GM12872 (cell line): ENCODE measurements at regions not wholly inside any gene's neighbourhood (a gene's known extent, or its start where the extent isn't known, plus 50 kb on each side); places are given as distances from the start of the nearest gene placed in this dataset.

Experiments
- CTCF ChIP-seq: IDR thresholded peaks from 3 replicates; pipeline ENCODE4 v1.5.1; 2011; ENCODE audit warnings: low read depth, mild to moderate bottlenecking, low read length, moderate library complexity; ENCODE audit not compliant: insufficient read depth

- no peak for TF ChIP-seq CTCF
Measured at GRCh38 chr1:197985351-197985750, 68.2 kb downstream of the LHX9 start.

GRCh38 chr1:197986817-197987216 is 69.6 kb downstream of the LHX9 start:
- TF ChIP-seq CTCF = no peak

DNA sequence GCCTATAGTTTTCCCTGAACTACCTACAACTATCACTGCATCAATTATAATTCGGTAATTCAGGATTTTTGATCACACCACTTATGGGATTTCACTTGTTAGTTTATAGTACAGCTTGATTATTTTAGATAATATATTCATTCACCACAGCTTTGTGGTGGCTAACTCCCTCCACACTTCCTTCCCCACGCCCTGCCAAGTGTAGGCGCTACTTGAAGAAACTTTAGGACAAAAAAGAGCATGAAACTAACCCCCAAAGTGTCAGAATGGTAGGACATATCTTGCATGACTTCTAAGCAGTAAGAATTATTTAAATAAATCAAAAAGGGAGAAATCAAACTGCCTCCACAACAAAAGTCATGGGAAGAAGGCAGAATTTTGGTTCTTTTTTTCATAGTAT is 70.1 kb downstream of the LHX9 start:
- TF ChIP-seq CTCF = no peak

GRCh38 chr1:197989058-197989457 is 71.9 kb downstream of the LHX9 start:
- TF ChIP-seq CTCF = no peak

GRCh38 chr1:197991594-197991993 is 74.4 kb downstream of the LHX9 start:
- TF ChIP-seq CTCF = no peak

- no peak for TF ChIP-seq CTCF
Measured at GRCh38 chr1:197994907-197995407, 77.8 kb downstream of the LHX9 start.

DNA sequence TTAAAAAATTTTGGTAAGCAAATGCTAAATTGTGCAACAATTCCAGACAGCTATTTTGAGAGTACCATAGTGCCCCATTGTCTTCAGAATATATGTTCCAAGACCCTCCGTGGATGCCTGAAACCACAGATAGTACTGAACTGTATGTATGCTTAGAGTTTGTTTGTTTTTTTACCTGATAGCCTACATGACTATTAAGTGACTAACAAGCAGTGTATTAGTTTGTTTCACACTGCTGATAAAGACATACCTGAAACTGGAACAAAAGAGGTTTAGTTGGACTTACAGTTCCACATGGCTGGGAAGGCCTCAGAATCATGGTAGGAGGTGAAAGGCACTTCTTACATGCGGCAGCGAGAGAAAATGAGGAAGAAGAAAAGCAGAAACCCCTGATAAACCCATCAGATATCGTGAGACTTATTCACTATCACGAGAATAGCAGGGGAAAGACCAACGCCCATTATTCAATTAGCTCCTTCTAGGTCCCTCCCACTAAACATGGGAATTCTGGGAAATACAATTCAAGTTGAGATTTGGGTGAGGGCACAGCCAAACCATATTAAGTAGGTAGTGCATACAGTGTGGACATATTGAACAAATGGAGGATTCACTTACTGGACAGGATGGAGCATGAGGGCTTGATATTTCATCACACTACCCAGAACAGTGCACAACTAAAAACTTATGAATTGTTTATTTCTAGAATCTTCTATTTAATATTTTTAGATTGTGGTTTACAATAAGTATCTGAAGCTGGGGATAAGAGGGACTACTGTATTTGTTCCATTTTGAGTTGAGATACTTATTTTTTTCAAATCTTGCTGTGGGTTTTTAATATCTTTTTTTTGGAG is 78.5 kb downstream of the LHX9 start:
- no peak for TF ChIP-seq CTCF
